Bone marrow (tissue), 2 donors: ENCODE measurements at regions not wholly inside any gene's neighbourhood (a gene's known extent, or its start where the extent isn't known, plus 50 kb on each side); places are given as distances from the start of the nearest gene placed in this dataset.

ENCODE experiments used
- DNase-seq, 2 donors: peaks; one replicate each; lab custom pipeline; 2025; lab: John Stamatoyannopoulos, UW

DNA sequence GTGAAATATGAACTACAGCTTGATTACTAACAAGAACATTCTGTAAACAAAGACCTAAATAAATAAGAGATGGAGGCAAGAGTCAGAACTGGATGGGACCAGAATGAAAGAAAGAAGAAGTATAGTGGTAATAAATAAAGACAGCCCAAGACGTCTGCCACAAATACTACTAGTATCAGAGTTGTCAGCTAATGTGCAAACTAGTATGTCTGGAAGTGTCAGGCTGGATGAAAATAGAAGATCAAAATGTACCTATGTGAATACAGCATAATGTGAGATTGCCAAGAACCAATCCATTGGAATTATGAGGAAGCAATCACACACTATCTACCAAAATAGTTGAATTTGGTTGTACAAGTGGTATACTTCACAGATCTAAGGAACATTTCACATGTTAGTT lies 353.0 kb downstream of the BTG1 start:
- DNase-seq = no peak

DNA sequence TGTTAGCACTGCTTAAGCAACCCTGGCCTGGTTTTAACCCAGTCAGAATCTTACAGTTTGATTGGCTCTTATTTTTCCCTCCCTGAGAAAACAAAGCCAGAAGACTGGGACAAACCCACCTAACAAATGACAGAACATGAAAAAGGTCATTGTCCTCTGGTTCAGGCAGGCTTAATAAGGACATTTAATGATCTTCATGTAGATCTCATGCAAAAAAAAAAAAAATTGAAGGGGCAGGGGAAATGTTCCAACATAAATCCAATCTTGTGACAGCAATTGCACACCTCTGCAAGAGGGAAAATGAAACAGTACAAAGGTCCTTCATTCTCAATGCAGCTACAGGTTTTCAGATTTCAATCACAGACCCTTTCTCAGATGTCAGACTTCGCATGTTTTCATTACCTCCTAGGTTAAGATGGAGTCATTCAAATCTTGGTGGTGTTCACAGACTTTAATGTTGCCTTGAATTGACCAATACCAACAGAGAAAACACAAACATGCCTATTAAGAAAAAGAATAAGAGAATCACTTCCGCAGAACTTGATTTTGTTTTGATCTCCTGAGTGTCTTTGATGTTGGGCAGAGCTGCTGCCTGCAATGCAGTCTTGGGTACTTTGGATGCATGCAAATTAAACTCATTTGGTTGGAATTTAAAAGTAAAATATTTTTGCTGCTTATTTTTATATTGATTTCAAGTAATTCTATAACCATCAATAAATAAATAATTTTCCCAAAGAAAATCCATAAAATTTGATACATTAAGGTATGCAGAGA lies 359.0 kb downstream of the BTG1 start:
- DNase-seq = no peak

DNA sequence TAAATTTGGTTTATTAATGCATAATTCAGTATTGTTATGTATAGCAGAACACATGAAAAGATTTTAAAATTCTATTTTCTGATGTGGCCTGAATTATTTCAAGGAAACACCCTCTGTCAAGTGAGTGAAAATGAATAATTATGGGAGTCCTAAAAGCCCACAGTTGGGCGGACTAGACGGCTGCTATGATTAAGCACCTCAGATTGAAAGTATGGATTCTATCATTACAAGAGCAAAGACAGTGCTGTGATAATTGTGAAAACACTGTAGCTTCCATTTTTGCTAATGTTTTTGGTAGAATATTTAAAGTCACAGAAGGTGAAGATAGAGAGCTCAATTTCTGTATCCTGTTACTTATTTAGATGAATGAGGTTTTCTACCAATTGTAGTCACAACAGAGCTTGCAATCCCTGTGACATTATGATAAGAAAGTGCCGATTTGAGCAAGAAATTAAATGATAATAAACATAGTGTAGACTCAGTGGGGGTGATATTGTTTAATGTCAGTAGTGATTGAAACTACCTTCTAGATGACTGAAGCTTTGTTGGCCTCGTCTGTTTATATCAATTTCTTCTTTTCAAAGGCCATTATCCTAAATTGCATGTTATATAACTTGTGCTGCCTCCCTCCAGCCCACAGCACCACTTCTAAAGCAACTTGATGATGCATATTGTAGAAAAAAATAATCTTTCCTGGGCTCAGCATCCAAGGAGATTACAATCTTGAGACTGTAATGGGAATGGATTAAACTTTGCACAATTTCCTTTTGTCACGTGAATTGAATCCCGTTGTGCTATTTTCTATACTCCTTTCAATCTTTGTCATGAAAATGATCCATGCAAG lies 359.8 kb downstream of the BTG1 start:
- DNase-seq = no peak

- no peak for DNase-seq
These were observed 364.5 kb downstream of the BTG1 start for GRCh38 chr12:91781114-91781513.

DNA sequence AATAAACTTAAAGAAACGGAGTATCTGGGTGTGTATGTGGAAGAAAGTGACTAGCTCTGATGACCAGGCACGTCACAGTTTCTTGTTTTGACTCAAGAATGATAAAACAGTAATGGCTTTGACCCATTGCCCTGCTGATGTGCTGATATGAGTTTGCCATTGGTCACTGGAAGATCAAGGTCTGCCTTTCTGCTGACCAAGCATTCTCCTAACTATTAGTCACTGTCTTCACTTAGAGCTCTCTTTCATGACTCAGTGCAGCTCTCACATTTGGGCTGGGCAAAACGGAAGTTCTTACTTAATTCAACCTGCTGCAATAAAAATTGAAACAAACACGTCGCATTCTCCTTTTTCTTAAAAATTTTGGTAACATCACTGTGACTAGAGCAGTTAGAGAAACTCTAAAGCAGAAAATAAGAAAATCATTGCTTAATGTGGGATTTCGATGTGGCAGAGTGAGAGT lies 366.7 kb downstream of the BTG1 start:
- DNase-seq = no peak

DNA sequence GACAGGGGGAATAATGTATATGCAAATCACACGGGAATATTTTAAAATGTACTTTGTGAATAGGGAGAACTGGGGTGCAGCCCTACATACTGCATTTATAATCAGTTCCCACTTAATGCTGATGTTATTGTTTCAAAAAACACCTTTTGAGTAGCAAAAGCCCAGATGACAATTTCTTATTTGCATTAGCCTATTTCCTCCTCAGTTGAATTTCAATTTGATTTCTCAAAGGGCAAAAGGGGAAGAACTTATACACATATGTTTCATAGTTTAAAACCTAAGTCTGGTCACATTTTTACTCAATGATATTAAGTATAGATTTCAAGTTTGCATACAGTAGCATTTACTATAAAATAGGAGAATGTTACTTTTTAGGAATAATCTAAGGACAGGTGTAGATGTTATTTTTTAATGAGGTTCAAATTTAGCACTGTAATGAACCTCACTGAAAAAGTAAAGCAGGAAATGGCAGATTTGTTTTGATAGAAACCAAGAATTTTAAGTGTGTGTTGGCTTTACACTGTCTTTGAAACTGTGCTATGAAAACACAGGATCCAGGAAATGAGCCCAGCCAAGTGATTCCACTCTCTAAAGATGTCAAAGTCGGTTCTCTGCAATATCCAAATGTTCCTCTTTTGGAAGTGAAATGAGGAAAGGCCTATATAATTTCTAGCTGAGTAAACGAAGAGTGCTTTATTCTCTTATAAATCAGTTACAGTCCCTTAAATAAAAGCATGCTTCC lies 367.4 kb downstream of the BTG1 start:
- no peak for DNase-seq

GRCh38 chr12:91777268-91777992 lies 368.2 kb downstream of the BTG1 start:
- DNase-seq = no peak

DNA sequence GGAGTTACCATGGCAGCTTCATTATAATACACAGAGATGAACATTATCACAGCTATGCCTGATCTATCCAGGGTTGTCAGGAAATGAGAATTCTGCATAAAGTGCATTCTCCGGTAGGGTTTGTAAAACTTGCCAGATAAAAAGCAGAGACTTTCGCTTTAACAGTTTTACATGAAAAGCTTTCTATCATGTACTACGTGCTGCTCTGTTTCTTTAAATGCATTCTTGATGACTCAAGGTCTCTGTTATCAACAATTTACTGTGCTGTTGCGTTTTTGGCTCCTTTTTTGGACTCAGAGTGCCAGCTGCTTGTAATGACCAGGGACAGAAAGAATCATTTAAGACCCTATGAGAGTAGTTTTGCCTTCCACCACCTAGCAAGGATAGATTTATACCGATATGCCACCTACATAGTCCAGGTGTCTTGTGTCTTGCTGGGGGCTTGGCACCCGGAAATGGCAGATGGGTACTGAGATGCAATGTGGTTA lies 371.2 kb downstream of the BTG1 start:
- DNase-seq = no peak

DNA sequence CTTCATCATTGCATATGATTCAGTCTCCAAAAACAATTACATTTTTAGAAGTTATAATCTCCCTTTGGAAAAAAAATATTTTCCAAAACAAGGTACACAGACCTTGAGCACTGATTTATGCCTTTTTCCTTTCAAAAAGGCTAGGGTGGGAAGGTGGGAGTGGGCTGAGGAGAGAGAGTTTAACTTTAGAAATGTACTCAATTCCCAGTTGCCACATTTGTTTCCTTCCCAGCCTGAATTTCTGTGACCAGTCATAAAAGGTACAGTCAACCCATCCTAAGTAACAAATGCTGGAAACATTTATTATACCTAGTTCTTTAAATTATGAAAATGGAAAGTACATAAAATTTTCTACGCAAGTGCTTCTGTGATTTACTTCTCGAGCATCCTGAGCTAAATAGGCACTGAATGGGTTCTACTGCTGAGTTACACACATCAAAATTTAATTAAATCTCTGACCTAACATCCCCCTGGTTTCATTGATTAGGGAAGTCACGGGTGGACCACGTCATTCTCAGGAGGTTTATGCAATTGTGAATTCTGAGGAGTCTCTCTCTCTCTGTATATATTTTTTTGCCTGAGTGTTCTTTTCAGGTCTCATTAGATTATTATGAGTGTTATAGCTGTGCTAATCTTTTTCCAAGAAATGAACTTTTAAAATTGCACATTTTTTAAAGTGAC lies 371.8 kb downstream of the BTG1 start:
- DNase-seq = no peak

DNA sequence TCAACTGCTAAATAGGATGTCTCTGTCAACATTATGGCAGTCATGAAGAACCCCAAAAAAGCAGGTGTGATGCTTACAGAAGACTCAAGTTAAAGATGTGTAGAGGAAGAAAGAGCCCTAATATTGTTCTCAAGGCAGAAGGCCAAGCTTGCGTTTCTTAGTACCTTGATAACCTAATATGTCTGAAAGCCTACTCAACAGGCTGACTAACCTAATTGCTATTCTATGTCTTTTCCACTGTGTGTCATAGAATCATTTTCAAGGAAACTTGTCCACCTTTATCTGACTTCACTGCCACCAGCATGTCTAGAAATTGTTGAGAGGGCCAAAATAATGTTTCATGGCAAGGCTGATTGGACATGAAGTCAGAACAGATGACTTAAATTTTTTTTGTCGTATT lies 373.2 kb downstream of the BTG1 start:
- no peak for DNase-seq

- DNase-seq = no peak
These were observed 375.9 kb downstream of the BTG1 start for GRCh38 chr12:91769736-91770135.

GRCh38 chr12:91767237-91767636 lies 378.4 kb downstream of the BTG1 start:
- no peak for DNase-seq

DNA sequence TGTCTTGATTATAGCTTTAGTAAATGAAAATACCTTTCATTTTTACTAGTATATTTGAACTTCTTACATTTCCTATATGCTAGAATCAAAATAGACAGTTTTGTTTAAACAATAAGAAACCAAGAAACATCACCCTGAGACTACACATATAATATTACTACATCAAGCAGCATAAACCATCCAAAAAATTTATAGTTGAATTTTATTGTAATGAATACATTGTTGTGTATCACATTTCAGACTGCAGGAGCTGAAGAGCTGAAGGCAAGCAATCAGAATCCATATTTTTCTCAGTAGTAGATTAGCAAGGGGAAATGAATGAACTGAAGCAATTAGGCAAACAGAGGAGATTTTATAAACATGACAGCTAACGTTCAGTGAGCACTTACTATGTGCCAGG lies 379.2 kb downstream of the BTG1 start:
- DNase-seq = no peak

GRCh38 chr12:91763654-91764370 lies 381.8 kb downstream of the BTG1 start:
- DNase-seq = no peak

GRCh38 chr12:91753649-91754048 lies 392.0 kb downstream of the BTG1 start:
- no peak for DNase-seq

DNA sequence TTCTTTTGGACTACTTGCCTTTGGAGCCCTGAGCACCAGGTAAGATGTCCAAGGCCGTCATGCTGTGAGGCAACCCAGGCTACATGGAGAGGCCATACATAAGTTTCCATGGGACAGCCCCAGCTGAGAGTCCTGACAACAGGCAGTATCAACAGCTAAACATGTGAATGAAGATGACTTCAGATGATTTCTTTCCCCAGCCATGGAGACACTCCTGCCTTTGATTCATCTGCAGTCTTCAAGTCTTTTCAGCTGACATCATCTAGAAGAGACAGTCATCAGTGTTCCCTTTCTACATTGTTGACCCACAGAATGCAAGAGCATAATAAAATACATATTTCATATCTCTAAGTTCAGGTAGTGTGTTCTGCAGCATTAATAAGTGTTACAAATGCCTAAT lies 398.7 kb downstream of the BTG1 start:
- no peak for DNase-seq

GRCh38 chr12:91744597-91744996 lies 401.0 kb downstream of the BTG1 start:
- no peak for DNase-seq

- no peak for DNase-seq
These were observed 401.8 kb downstream of the BTG1 start for GRCh38 chr12:91743704-91744321.

DNA sequence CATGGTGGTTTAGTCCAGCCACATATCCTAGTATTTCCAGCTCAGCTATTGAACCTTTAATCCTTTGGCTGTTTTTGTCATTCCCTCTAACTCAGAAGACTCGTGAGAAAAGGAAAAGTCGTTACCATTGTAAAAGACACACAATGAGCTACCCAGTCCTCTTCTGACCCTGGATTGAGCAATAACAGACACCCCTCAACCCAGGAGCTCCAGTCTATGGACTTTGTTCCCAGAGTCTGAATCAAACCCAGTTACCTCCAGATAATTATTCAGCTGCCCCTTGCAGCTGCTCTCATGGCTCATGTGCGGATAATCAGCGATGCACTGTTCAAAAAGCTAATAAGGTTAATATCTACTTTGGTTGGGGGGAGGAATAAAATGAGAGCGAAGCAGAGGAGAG lies 402.4 kb downstream of the BTG1 start:
- DNase-seq = no peak

- DNase-seq = no peak
These were observed 403.7 kb downstream of the BTG1 start for GRCh38 chr12:91741932-91742331.
